Suprapubic skin (tissue), 4 donors: ENCODE measurements at regions not wholly inside any gene's neighbourhood (a gene's known extent, or its start where the extent isn't known, plus 50 kb on each side); places are given as distances from the start of the nearest gene placed in this dataset.

Experiments used
- DNase-seq, 2 donors: peaks; one replicate each; pipeline ENCODE4 v3.0.0-alpha.2; 2019; ENCODE audit warnings: low spot score in 2 of 2
- H3K27ac ChIP-seq: fragments of 200-600 bp; sonication (generic); one replicate; pipeline ENCODE4 v1.5.1; 2019
- H3K27me3 ChIP-seq: fragments of 200-600 bp; sonication (generic); one replicate; pipeline ENCODE4 v1.5.1; 2019
- H3K36me3 ChIP-seq: fragments of 200-600 bp; sonication (generic); one replicate; pipeline ENCODE4 v1.5.1; 2019
- H3K4me1 ChIP-seq: fragments of 200-600 bp; sonication (generic); one replicate; pipeline ENCODE4 v1.5.1; 2019
- H3K4me3 ChIP-seq: fragments of 200-600 bp; sonication (generic); one replicate; pipeline ENCODE4 v1.5.1; 2019; ENCODE audit warnings: mild to moderate bottlenecking
- H3K9me3 ChIP-seq: fragments of 200-600 bp; sonication (generic); one replicate; pipeline ENCODE4 v1.5.1; 2019
- CTCF ChIP-seq, 2 donors: fragments of 200-600 bp in 1 of 2; fragments of 450-650 bp in 1 of 2; sonication (generic) in 1 of 2; IDR thresholded peaks; one replicate each; pipeline ENCODE4 v1.5.1; 2016 to 2019; ENCODE audit warnings: antibody characterized with exemption in 2 of 2, mild to moderate bottlenecking in 1 of 2, moderate library complexity in 1 of 2
- EP300 ChIP-seq: sonication (generic); formaldehyde crosslinking; IDR thresholded peaks from one replicate; pipeline ENCODE4 v1.6.1; 2017; ENCODE audit warnings: antibody characterized with exemption
- POLR2A ChIP-seq, 2 donors: fragments of 450-650 bp; IDR thresholded peaks; one replicate each; pipeline ENCODE4 v1.6.1; 2017; ENCODE audit warnings: antibody characterized with exemption in 2 of 2, mild to moderate bottlenecking in 2 of 2, moderate library complexity in 2 of 2
- POLR2AphosphoS5 ChIP-seq, 3 donors: sonication (generic); formaldehyde crosslinking; IDR thresholded peaks; one replicate each; pipeline ENCODE4 v1.6.1; 2017; ENCODE audit warnings: antibody characterized with exemption in 3 of 3
- WGBS: methylation state at CpG from one replicate; pipeline ENCODE4 v1.1.5; 2018; 5-methylcytosine and 5-hydroxymethylcytosine counted together

GRCh38 chr10:57014758-57015157, 653.7 kb upstream of the ZWINT start:
- Histone ChIP-seq H3K4me1 (no peaks in the 10 kb centered on the region), H3K36me3 (no peaks in the 10 kb centered on the region), H3K27me3 (no peaks in the 10 kb centered on the region), H3K4me3 (no peak overlapping the region), H3K27ac (no peak overlapping the region), H3K9me3 (no peaks in the 10 kb centered on the region)
- WGBS, result 67% methylated on average over 3 of the region's 3 CpGs
- TF ChIP-seq POLR2AphosphoS5 (IDR thresholded peaks at IDR 0.05) (no peak), POLR2A (IDR thresholded peaks at IDR 0.05) (no peak), EP300 (no peak), CTCF (IDR thresholded peaks at IDR 0.05) (no peak)
- no peak for DNase-seq

- no peaks in the 10 kb centered on the region for H3K27me3 ChIP-seq
- H3K9me3 ChIP-seq, result no peaks in the 10 kb centered on the region
- H3K27ac ChIP-seq, result no peak overlapping the region
- WGBS, result 76% methylated on average over 2 of the region's 2 CpGs
- H3K4me1 ChIP-seq, result no peaks in the 10 kb centered on the region
- no peak for TF ChIP-seq EP300
- TF ChIP-seq POLR2AphosphoS5 (IDR thresholded peaks at IDR 0.05), result no peak
- TF ChIP-seq POLR2A (IDR thresholded peaks at IDR 0.05), result no peak
- H3K4me3 ChIP-seq, result no peak overlapping the region
- H3K36me3 ChIP-seq, result no peaks in the 10 kb centered on the region
- no peak for DNase-seq
Observed at GRCh38 chr10:57008189-57008588, 647.1 kb upstream of the ZWINT start.

- TF ChIP-seq POLR2AphosphoS5 (IDR thresholded peaks at IDR 0.05), result no peak
- TF ChIP-seq CTCF (IDR thresholded peaks at IDR 0.05), result no peak
- TF ChIP-seq POLR2A (IDR thresholded peaks at IDR 0.05), result no peak
- no peak for TF ChIP-seq EP300
- Histone ChIP-seq H3K36me3 (no peaks in the 10 kb centered on the region), H3K4me3 (no peak overlapping the region), H3K9me3 (peaks cover 7% of the 10 kb centered on the region), H3K27me3 (no peaks in the 10 kb centered on the region), H3K27ac (no peak overlapping the region), H3K4me1 (no peaks in the 10 kb centered on the region)
- 43% methylated on average over 3 of the region's 3 CpGs for WGBS
- DNase-seq, result no peak
Observed at GRCh38 chr10:56991591-56992069, 630.6 kb upstream of the ZWINT start.

GRCh38 chr10:56975513-56975912, 614.5 kb upstream of the ZWINT start:
- TF ChIP-seq POLR2AphosphoS5 (IDR thresholded peaks at IDR 0.05), result no peak
- no peak for TF ChIP-seq EP300
- no peak for TF ChIP-seq CTCF (IDR thresholded peaks at IDR 0.05)
- no peak for TF ChIP-seq POLR2A (IDR thresholded peaks at IDR 0.05)
- Histone ChIP-seq H3K9me3 (peaks cover 6% of the 10 kb centered on the region), H3K27ac (no peak overlapping the region), H3K4me3 (no peak overlapping the region), H3K36me3 (no peaks in the 10 kb centered on the region), H3K27me3 (no peaks in the 10 kb centered on the region), H3K4me1 (no peaks in the 10 kb centered on the region)
- DNase-seq, result no peak
- WGBS, result 72% methylated on average over 2 of the region's 2 CpGs

GRCh38 chr10:56973766-56974165, 612.7 kb upstream of the ZWINT start:
- Histone ChIP-seq H3K36me3 (no peaks in the 10 kb centered on the region), H3K4me3 (no peak overlapping the region), H3K27me3 (no peaks in the 10 kb centered on the region), H3K4me1 (no peaks in the 10 kb centered on the region), H3K27ac (no peak overlapping the region), H3K9me3 (peaks cover 6% of the 10 kb centered on the region)
- no peak for TF ChIP-seq EP300
- TF ChIP-seq POLR2A (IDR thresholded peaks at IDR 0.05), result no peak
- no peak for TF ChIP-seq POLR2AphosphoS5 (IDR thresholded peaks at IDR 0.05)
- TF ChIP-seq CTCF (IDR thresholded peaks at IDR 0.05), result no peak
- no peak for DNase-seq

GRCh38 chr10:56943221-56943755, 582.2 kb upstream of the ZWINT start:
- H3K36me3 ChIP-seq, result no peaks in the 10 kb centered on the region
- H3K4me3 ChIP-seq, result no peak overlapping the region
- H3K9me3 ChIP-seq, result no peaks in the 10 kb centered on the region
- no peaks in the 10 kb centered on the region for H3K4me1 ChIP-seq
- DNase-seq, result no peak
- no peak for TF ChIP-seq EP300
- TF ChIP-seq POLR2AphosphoS5 (IDR thresholded peaks at IDR 0.05), result no peak
- no peak for TF ChIP-seq CTCF (IDR thresholded peaks at IDR 0.05)
- TF ChIP-seq POLR2A (IDR thresholded peaks at IDR 0.05), result no peak
- H3K27ac ChIP-seq, result no peak overlapping the region
- H3K27me3 ChIP-seq, result no peaks in the 10 kb centered on the region
- 52% methylated on average over 2 of the region's 2 CpGs for WGBS
